Pancreas (tissue), 10 donors: ENCODE measurements at regions not wholly inside any gene's neighbourhood (a gene's known extent, or its start where the extent isn't known, plus 50 kb on each side); places are given as distances from the start of the nearest gene placed in this dataset.
A peak's percentile ranks its signal among the peaks of the same experiment; 100 is the strongest.

ENCODE experiments used
- ATAC-seq, 4 donors: fragments of 200-7000 bp; cut with Tn5 transposase; one replicate each; pipeline versions ENCODE4 v1.8.0 to v1.9.1; 2020; ENCODE audit warnings: mild to moderate bottlenecking in 4 of 4, moderate library complexity in 4 of 4
- DNase-seq, 6 donors: peaks; one replicate each; pipeline ENCODE4 v3.0.0-alpha.2; 2020
- FAIRE-seq: peaks from 2 replicates; lab custom pipeline; 2012; peaks lifted over from hg19 to GRCh38; lab: Jason Lieb, UNC
- H3K27ac ChIP-seq, 4 donors: fragments of 200-600 bp; sonication (generic); 1 replicate in 3 of 4; 2 replicates in 1 of 4; pipeline versions ENCODE4 v1.5.0 to v1.8.0; 2020
- H3K27me3 ChIP-seq, 4 donors: fragments of 200-600 bp; one replicate each; pipeline ENCODE4 v1.8.0; 2021
- H3K36me3 ChIP-seq, 3 donors: fragments of 200-600 bp; sonication (generic) in 1 of 3; one replicate each; pipeline versions ENCODE4 v1.5.0 to v1.8.0; 2020 to 2021
- H3K4me1 ChIP-seq, 3 donors: fragments of 200-600 bp; one replicate each; pipeline ENCODE4 v1.8.0; 2021
- H3K4me3 ChIP-seq, 4 donors: fragments of 200-600 bp; sonication (generic) in 2 of 4; one replicate each; pipeline versions ENCODE4 v1.5.0 to v1.8.0; 2020 to 2021
- H3K9me3 ChIP-seq, 4 donors: fragments of 200-600 bp; one replicate each; pipeline ENCODE4 v1.8.0; 2021
- WGBS, 2 donors: extraction: QIAGEN DNeasy Blood & Tissue Kit; methylation state at CpG; one replicate each; pipeline ENCODE4 v1.1.7; 2013; 5-methylcytosine and 5-hydroxymethylcytosine counted together
- intact Hi-C, 3 donors: fragments of 100-400 bp; cut with DNase I; formaldehyde crosslinking; loops; one replicate each; pipeline versions ENCODE4 v1.11.1 to v1.14.2; 2022
- TF ChIP-seq, protein P1 (sequence below), 4 donors: fragments of 200-600 bp; sonication (generic) in 3 of 4; IDR thresholded peaks; one replicate each; pipeline versions ENCODE4 v1.5.0 to v1.8.0; 2021; ENCODE audit warnings: antibody characterized with exemption in 4 of 4
- donor health status: healthy with polysubstance abuse.
- donor health status: DM: no; HTN: no; CAD: no; lungs with moderate emphysema.
- donor health status: DM: no; HTN: no; CAD: no.
- donor health status: control.
- donor health status: control.
- donor health status: Bipolar disorder and iron deficiency.
- donor health status: DM: yes; HTN: yes; CAD: no.
- donor health status: DM: no; HTN: no; CAD: no.
- donor health status: DM: no; HTN: no; CAD: no.
- donor health status: DM: yes; HTN: yes; CAD: no.

DNA sequence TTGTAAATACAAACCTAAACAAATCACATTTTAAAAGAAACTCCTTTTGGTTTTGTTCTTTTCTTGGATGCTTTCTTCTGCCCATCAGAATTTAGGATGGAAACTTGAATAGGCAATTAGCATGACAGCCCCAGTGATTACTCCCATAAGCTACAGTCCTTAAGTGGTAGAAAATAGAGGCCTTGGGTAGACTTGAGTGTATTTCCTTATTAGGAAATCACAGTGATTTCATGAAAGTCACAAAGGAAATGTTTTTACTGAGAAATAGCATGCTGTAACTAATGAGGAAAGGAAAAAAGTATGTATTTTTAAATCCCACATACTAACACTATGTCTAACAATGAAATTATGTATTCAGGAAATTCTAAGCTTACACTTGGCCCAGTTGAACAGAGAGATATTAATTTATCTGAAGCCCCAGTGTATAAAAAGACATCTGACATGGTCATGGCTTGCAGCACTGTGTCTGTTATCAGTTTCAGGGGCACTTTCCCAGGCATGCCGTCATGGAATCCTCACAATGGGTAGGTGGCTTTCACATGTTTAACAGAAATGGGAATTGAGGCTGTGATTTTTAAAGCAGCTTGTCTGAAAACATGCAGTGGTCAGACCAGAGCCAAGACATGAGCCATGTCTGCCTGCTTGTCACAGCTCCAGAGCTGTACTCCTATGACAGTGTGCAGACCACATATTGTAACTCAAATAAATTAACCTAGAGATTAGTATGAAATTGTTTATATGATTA is 79.7 kb upstream of the TRIB2 start:
- Histone ChIP-seq H3K27ac (no peak overlapping the region), H3K27me3 (no peaks in the 10 kb centered on the region), H3K9me3 (no peaks in the 10 kb centered on the region), H3K4me3 (no peak overlapping the region), H3K4me1 (no peaks in the 10 kb centered on the region), H3K36me3 (no peaks in the 10 kb centered on the region)
- TF ChIP-seq, protein P1, sequence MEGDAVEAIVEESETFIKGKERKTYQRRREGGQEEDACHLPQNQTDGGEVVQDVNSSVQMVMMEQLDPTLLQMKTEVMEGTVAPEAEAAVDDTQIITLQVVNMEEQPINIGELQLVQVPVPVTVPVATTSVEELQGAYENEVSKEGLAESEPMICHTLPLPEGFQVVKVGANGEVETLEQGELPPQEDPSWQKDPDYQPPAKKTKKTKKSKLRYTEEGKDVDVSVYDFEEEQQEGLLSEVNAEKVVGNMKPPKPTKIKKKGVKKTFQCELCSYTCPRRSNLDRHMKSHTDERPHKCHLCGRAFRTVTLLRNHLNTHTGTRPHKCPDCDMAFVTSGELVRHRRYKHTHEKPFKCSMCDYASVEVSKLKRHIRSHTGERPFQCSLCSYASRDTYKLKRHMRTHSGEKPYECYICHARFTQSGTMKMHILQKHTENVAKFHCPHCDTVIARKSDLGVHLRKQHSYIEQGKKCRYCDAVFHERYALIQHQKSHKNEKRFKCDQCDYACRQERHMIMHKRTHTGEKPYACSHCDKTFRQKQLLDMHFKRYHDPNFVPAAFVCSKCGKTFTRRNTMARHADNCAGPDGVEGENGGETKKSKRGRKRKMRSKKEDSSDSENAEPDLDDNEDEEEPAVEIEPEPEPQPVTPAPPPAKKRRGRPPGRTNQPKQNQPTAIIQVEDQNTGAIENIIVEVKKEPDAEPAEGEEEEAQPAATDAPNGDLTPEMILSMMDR (IDR thresholded peaks at IDR 0.05), result no peak
- DNase-seq, result no peak
- no peak for FAIRE-seq
- intact Hi-C loops, result no loop called here
- ATAC-seq, result peak in 1 of 4 donors; percentile 61
- 33 to 44% methylated on average over 1 of the region's 1 CpG for WGBS, 2 donors

DNA sequence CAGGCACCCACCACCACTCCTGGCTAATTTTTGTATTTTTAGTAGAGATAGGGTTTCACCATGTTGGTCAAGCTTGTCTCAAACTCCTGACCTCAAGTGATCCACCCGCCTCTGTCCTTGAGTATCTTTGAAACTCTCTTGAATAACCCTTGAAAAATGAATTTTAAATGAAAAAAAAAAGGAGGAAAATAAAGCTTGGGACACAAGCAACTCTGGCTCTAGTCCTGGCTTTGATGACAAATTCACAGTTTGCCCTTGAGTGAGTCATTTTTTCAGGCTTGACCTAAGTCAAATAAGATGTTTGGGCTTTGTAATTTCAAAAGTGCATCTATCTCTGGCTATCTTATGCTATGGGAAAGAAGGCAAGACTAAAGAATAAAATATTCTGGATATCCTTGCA is 79.0 kb upstream of the TRIB2 start:
- no peaks in the 10 kb centered on the region for H3K36me3 ChIP-seq
- WGBS, 2 donors, result 89 to 100% methylated on average over 1 of the region's 1 CpG
- TF ChIP-seq, protein P1 (IDR thresholded peaks at IDR 0.05), result no peak
- no peak overlapping the region for H3K27ac ChIP-seq
- intact Hi-C loops, result no loop called here
- H3K4me3 ChIP-seq, result no peak overlapping the region
- H3K27me3 ChIP-seq, result no peaks in the 10 kb centered on the region
- no peaks in the 10 kb centered on the region for H3K4me1 ChIP-seq
- DNase-seq (no peak), ATAC-seq (peak in 1 of 4 donors; percentile 60), FAIRE-seq (no peak)
- H3K9me3 ChIP-seq, result no peaks in the 10 kb centered on the region

DNA sequence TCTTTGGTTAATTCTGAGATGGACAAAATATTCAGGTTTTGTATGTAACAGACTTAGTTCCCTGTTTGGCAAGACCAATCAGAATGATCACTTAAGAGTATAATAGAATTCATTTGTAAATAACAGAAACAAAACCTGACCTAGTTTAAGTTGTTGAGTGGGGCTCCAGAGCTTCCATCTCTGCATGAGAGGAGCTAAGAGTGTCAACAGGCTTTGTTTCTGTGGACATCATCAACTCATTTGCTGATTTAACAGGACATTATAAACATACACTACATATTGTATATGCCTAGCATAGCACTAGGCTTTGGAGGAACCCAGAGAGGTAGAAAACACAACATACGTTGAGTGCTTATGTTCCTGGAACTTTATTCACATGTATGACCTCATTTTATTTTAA is 75.3 kb upstream of the TRIB2 start:
- H3K4me3 ChIP-seq, result no peak overlapping the region
- H3K36me3 ChIP-seq, result no peaks in the 10 kb centered on the region
- no peak overlapping the region for H3K27ac ChIP-seq
- H3K4me1 ChIP-seq, result no peaks in the 10 kb centered on the region
- H3K9me3 ChIP-seq, result no peaks in the 10 kb centered on the region
- no peaks in the 10 kb centered on the region for H3K27me3 ChIP-seq
- FAIRE-seq, result no peak
- TF ChIP-seq, protein P1 (IDR thresholded peaks at IDR 0.05), result no peak
- DNase-seq, result no peak
- no peak for ATAC-seq
- 85 to 86% methylated on average over 1 of the region's 1 CpG for WGBS, 2 donors
- intact Hi-C loops, result no loop called here

DNA sequence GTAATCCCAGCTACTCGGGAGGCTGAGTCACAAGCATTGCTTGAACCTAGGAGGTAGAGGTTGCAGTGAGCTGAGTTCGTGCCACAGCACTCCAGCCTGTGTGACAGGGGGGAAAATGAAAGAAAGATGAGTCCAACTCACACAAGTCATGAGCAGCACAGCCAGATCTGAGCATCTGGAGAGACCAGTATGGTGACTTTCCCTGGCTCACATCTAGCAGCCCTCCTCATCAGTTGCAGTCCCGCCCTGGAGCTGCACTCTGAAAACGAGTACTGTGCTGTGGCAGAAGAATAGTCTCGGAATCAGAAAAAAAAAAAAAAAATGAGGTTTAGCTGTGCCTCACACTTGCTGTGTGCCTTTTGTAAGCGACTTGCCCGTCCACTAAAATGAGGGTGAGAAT is 74.4 kb upstream of the TRIB2 start:
- H3K36me3 ChIP-seq, result no peaks in the 10 kb centered on the region
- no peaks in the 10 kb centered on the region for H3K27me3 ChIP-seq
- intact Hi-C loops, result no loop called here
- no peaks in the 10 kb centered on the region for H3K4me1 ChIP-seq
- H3K27ac ChIP-seq, result no peak overlapping the region
- FAIRE-seq (no peak), DNase-seq (no peak), ATAC-seq (no peak)
- TF ChIP-seq, protein P1 (IDR thresholded peaks at IDR 0.05), result no peak
- 72 to 80% methylated on average over 7 of the region's 7 CpGs for WGBS, 2 donors
- H3K4me3 ChIP-seq, result no peak overlapping the region
- H3K9me3 ChIP-seq, result no peaks in the 10 kb centered on the region

- ATAC-seq, result no peak
- Histone ChIP-seq H3K4me1 (no peaks in the 10 kb centered on the region), H3K27ac (no peak overlapping the region), H3K9me3 (no peaks in the 10 kb centered on the region), H3K4me3 (no peak overlapping the region), H3K36me3 (no peaks in the 10 kb centered on the region), H3K27me3 (no peaks in the 10 kb centered on the region)
- intact Hi-C loops, result no loop called here
- WGBS, 2 donors, result 66 to 78% methylated on average over 5 of the region's 5 CpGs
- TF ChIP-seq, protein P1 (IDR thresholded peaks at IDR 0.05), result no peak
- no peak for FAIRE-seq
- DNase-seq, result no peak
These were observed 73.9 kb upstream of the TRIB2 start for GRCh38 chr2:12642859-12643258.
